ENCODE measurements at regions not wholly inside any gene's neighbourhood (a gene's known extent, or its start where the extent isn't known, plus 50 kb on each side); places are given as distances from the start of the nearest gene placed in this dataset.

GRCh38 chr12:85374981-85375380 is 95.0 kb downstream of the ALX1 start:
- H3K36me3 ChIP-seq (ENCODE audit: low read depth): no peaks in the 10 kb centered on the region
- no peak overlapping the region for H3K4me3 ChIP-seq
- H3K27ac ChIP-seq: no peak overlapping the region
- no peaks in the 10 kb centered on the region for H4K20me1 ChIP-seq (ENCODE audit: insufficient read depth)
- no peaks in the 10 kb centered on the region for H3K9me3 ChIP-seq (ENCODE audit: low read depth)
- no peaks in the 10 kb centered on the region for H3K9me2 ChIP-seq (ENCODE audit: insufficient read depth)
- no peaks in the 10 kb centered on the region for H3K79me2 ChIP-seq (ENCODE audit: insufficient read depth)
- H2AFZ ChIP-seq: no peak overlapping the region
- 38 to 57% methylated on average over 1 of the region's 1 CpG for WGBS, 2 experiments (ENCODE audit: low coverage in 1 of 2, low lambda C conversion rate in 2 of 2, missing lambda C conversion rate in 2 of 2)
- DNase-seq: no peak
- no peak overlapping the region for H3K4me2 ChIP-seq (ENCODE audit: unreplicated experiment)
- no peaks in the 10 kb centered on the region for H3K4me1 ChIP-seq (ENCODE audit: insufficient read depth)
- in situ Hi-C loops (cut with MboI): no loop called here
- H3K9ac ChIP-seq: no peak overlapping the region
- no peak for TF ChIP-seq EZH2 (IDR thresholded peaks at IDR 0.05; ENCODE audit: insufficient read depth, poor library complexity, severe bottlenecking)
- no peak for TF ChIP-seq EZH2phosphoT487 (IDR thresholded peaks at IDR 0.05; ENCODE audit: insufficient read depth, low read depth)
- no peaks in the 10 kb centered on the region for H3K27me3 ChIP-seq (replicated peaks; ENCODE audit: insufficient read depth)
- H3F3A ChIP-seq (ENCODE audit: insufficient read depth): no peaks in the 10 kb centered on the region

- no peak overlapping the region for H3K4me3 ChIP-seq
- H3K79me2 ChIP-seq (ENCODE audit: insufficient read depth): no peaks in the 10 kb centered on the region
- no peaks in the 10 kb centered on the region for H3K9me2 ChIP-seq (ENCODE audit: insufficient read depth)
- in situ Hi-C loops (cut with MboI): no loop called here
- no peak overlapping the region for H2AFZ ChIP-seq
- no peak overlapping the region for H3K27ac ChIP-seq
- TF ChIP-seq EZH2 (IDR thresholded peaks at IDR 0.05; ENCODE audit: insufficient read depth, poor library complexity, severe bottlenecking) (no peak), EZH2phosphoT487 (IDR thresholded peaks at IDR 0.05; ENCODE audit: insufficient read depth, low read depth) (no peak)
- no peaks in the 10 kb centered on the region for H4K20me1 ChIP-seq (ENCODE audit: insufficient read depth)
- H3K9ac ChIP-seq: no peak overlapping the region
- DNase-seq: no peak
- no peak overlapping the region for H3K4me2 ChIP-seq (ENCODE audit: unreplicated experiment)
- no peaks in the 10 kb centered on the region for H3F3A ChIP-seq (ENCODE audit: insufficient read depth)
- H3K4me1 ChIP-seq (ENCODE audit: insufficient read depth): no peaks in the 10 kb centered on the region
- H3K9me3 ChIP-seq (ENCODE audit: low read depth): no peaks in the 10 kb centered on the region
- no peaks in the 10 kb centered on the region for H3K36me3 ChIP-seq (ENCODE audit: low read depth)
- H3K27me3 ChIP-seq (replicated peaks; ENCODE audit: insufficient read depth): peaks cover 6% of the 10 kb centered on the region; the same call in 1 of the 2 replicates
These were observed 105.4 kb downstream of the ALX1 start for GRCh38 chr12:85385406-85385805.

GRCh38 chr12:85390266-85390665 is 110.2 kb downstream of the ALX1 start:
- H3K9ac ChIP-seq: no peak overlapping the region
- 20 to 24% methylated on average over 1 of the region's 1 CpG for WGBS, 2 experiments (ENCODE audit: low coverage in 1 of 2, low lambda C conversion rate in 2 of 2, missing lambda C conversion rate in 2 of 2)
- TF ChIP-seq EZH2 (IDR thresholded peaks at IDR 0.05; ENCODE audit: insufficient read depth, poor library complexity, severe bottlenecking) (no peak), EZH2phosphoT487 (IDR thresholded peaks at IDR 0.05; ENCODE audit: insufficient read depth, low read depth) (no peak)
- no peak overlapping the region for H3K4me3 ChIP-seq
- 0 out of 2 replicates have a peak, but pooled peaks cover 16% of the 10 kb centered on the region for H3K27me3 ChIP-seq (replicated peaks; ENCODE audit: insufficient read depth)
- H2AFZ ChIP-seq: no peak overlapping the region
- H3K9me2 ChIP-seq (ENCODE audit: insufficient read depth): no peaks in the 10 kb centered on the region
- no peaks in the 10 kb centered on the region for H3F3A ChIP-seq (ENCODE audit: insufficient read depth)
- H3K4me1 ChIP-seq (ENCODE audit: insufficient read depth): no peaks in the 10 kb centered on the region
- no peaks in the 10 kb centered on the region for H3K36me3 ChIP-seq (ENCODE audit: low read depth)
- H3K4me2 ChIP-seq (ENCODE audit: unreplicated experiment): no peak overlapping the region
- no peaks in the 10 kb centered on the region for H3K79me2 ChIP-seq (ENCODE audit: insufficient read depth)
- no peaks in the 10 kb centered on the region for H3K9me3 ChIP-seq (ENCODE audit: low read depth)
- H3K27ac ChIP-seq: no peak overlapping the region
- in situ Hi-C loops (cut with MboI): no loop called here
- no peaks in the 10 kb centered on the region for H4K20me1 ChIP-seq (ENCODE audit: insufficient read depth)
- no peak for DNase-seq

- Histone ChIP-seq H3K9ac (no peak overlapping the region), H4K20me1 (ENCODE audit: insufficient read depth) (no peaks in the 10 kb centered on the region), H3K4me3 (no peak overlapping the region), H2AFZ (no peak overlapping the region), H3K36me3 (ENCODE audit: low read depth) (no peaks in the 10 kb centered on the region), H3F3A (ENCODE audit: insufficient read depth) (no peaks in the 10 kb centered on the region), H3K27me3 (replicated peaks; ENCODE audit: insufficient read depth) (peaks cover 17% of the 10 kb centered on the region; the same call in 1 of the 2 replicates), H3K4me1 (ENCODE audit: insufficient read depth) (no peaks in the 10 kb centered on the region), H3K27ac (no peak overlapping the region), H3K9me2 (ENCODE audit: insufficient read depth) (no peaks in the 10 kb centered on the region), H3K4me2 (ENCODE audit: unreplicated experiment) (no peak overlapping the region), H3K9me3 (ENCODE audit: low read depth) (no peaks in the 10 kb centered on the region), H3K79me2 (ENCODE audit: insufficient read depth) (no peaks in the 10 kb centered on the region)
- in situ Hi-C loops (cut with MboI): no loop called here
- WGBS, 2 experiments (ENCODE audit: low coverage in 1 of 2, low lambda C conversion rate in 2 of 2, missing lambda C conversion rate in 2 of 2): 0 to 9% methylated on average over 1 of the region's 1 CpG
- no peak for DNase-seq
- TF ChIP-seq EZH2 (IDR thresholded peaks at IDR 0.05; ENCODE audit: insufficient read depth, poor library complexity, severe bottlenecking): no peak
- no peak for TF ChIP-seq EZH2phosphoT487 (IDR thresholded peaks at IDR 0.05; ENCODE audit: insufficient read depth, low read depth)
These were observed 112.5 kb downstream of the ALX1 start for GRCh38 chr12:85392508-85392907.

- Histone ChIP-seq H3K27me3 (replicated peaks; ENCODE audit: insufficient read depth) (peaks cover 24% of the 10 kb centered on the region; the same call in 1 of the 2 replicates), H3K79me2 (ENCODE audit: insufficient read depth) (no peaks in the 10 kb centered on the region), H2AFZ (no peak overlapping the region), H3K9ac (no peak overlapping the region), H3K9me2 (ENCODE audit: insufficient read depth) (no peaks in the 10 kb centered on the region), H3K36me3 (ENCODE audit: low read depth) (no peaks in the 10 kb centered on the region), H3K4me2 (ENCODE audit: unreplicated experiment) (no peak overlapping the region), H4K20me1 (ENCODE audit: insufficient read depth) (no peaks in the 10 kb centered on the region), H3F3A (ENCODE audit: insufficient read depth) (no peaks in the 10 kb centered on the region), H3K9me3 (ENCODE audit: low read depth) (no peaks in the 10 kb centered on the region), H3K4me3 (no peak overlapping the region), H3K27ac (no peak overlapping the region), H3K4me1 (ENCODE audit: insufficient read depth) (no peaks in the 10 kb centered on the region)
- TF ChIP-seq EZH2phosphoT487 (IDR thresholded peaks at IDR 0.05; ENCODE audit: insufficient read depth, low read depth): no peak
- no peak for TF ChIP-seq EZH2 (IDR thresholded peaks at IDR 0.05; ENCODE audit: insufficient read depth, poor library complexity, severe bottlenecking)
- DNase-seq: no peak
- in situ Hi-C loops (cut with MboI): no loop called here
These were observed 113.6 kb downstream of the ALX1 start for GRCh38 chr12:85393606-85394005.

Measured in GM23248 (cell line).